H1 (cell line): ENCODE measurements at regions not wholly inside any gene's neighbourhood (a gene's known extent, or its start where the extent isn't known, plus 50 kb on each side); places are given as distances from the start of the nearest gene placed in this dataset.

Experiments
- CTCF ChIA-PET: fragments of 300-600 bp; sonication (Branson Sonifier 250); formaldehyde crosslinking; loops from one replicate; lab custom pipeline; 2021; ENCODE audit not compliant: partially characterized antibody; lab: Charles Lee
- POLR2A ChIA-PET: fragments of 300-600 bp; sonication (Branson Sonifier 250); formaldehyde crosslinking; loops from one replicate; lab custom pipeline; 2021; ENCODE audit warnings: inconsistent platforms; ENCODE audit not compliant: partially characterized antibody; lab: Charles Lee
- DNase-seq, 2 experiments: peaks; one replicate each; pipeline versions ENCODE4 v3.0.0 to v3.0.0-alpha.2; 2010 to 2022; ENCODE audit warnings: low spot score in 2 of 2, low read depth in 1 of 2, mixed read lengths in 1 of 2
- FAIRE-seq: peaks from 2 replicates; lab custom pipeline; 2011; peaks lifted over from hg19 to GRCh38; lab: Jason Lieb, UNC
- H2AFZ ChIP-seq: 2 replicates; pipeline ENCODE4 v1.8.1; 2012; ENCODE audit warnings: low read length, inconsistent platforms
- H2AK5ac ChIP-seq: 2 replicates; pipeline ENCODE4 v1.6.1; 2013; ENCODE audit warnings: low read depth, low read length
- H2BK120ac ChIP-seq: replicated peaks from 2 replicates; pipeline ENCODE3; 2013; ENCODE audit warnings: low read depth, low read length, inconsistent platforms
- H2BK12ac ChIP-seq: 2 replicates; pipeline ENCODE4 v1.6.1; 2013; ENCODE audit warnings: low read depth, low read length
- H2BK15ac ChIP-seq: 2 replicates; pipeline ENCODE4 v1.6.1; 2013; ENCODE audit warnings: low read length
- H2BK20ac ChIP-seq: 2 replicates; pipeline ENCODE4 v1.6.1; 2013; ENCODE audit warnings: low read length
- H2BK5ac ChIP-seq: 2 replicates; pipeline ENCODE4 v1.6.1; 2013; ENCODE audit warnings: low read depth, low read length
- H3K14ac ChIP-seq: 2 replicates; pipeline ENCODE4 v1.6.1; 2013; ENCODE audit warnings: inconsistent platforms; ENCODE audit not compliant: insufficient read length
- H3K18ac ChIP-seq: 2 replicates; pipeline ENCODE4 v1.6.1; 2013; ENCODE audit warnings: low read length; ENCODE audit errors: extremely low read depth
- H3K23ac ChIP-seq: 2 replicates; pipeline ENCODE4 v1.6.1; 2013; ENCODE audit warnings: inconsistent platforms; ENCODE audit not compliant: insufficient read length
- H3K23me2 ChIP-seq: 2 replicates; pipeline ENCODE4 v1.6.1; 2013; ENCODE audit warnings: low read depth, low read length
- H3K27ac ChIP-seq: 2 replicates; pipeline ENCODE4 v1.6.1; 2011; ENCODE audit warnings: low read depth, low read length, inconsistent platforms
- H3K27me3 ChIP-seq, 4 experiments: replicated peaks in 1 of 4; 1 replicate in 1 of 4; 2 replicates in 3 of 4; pipeline versions ENCODE4 v1.6.1 to v1.8.1; 2011 to 2013; ENCODE audit warnings: low read length in 3 of 4, mild to moderate bottlenecking in 3 of 4, inconsistent platforms in 2 of 4, mixed read lengths in 2 of 4, moderate library complexity in 1 of 4; ENCODE audit not compliant: control insufficient read depth in 3 of 4, insufficient read depth in 3 of 4; ENCODE audit errors: extremely low read depth in 1 of 4
- H3K36me3 ChIP-seq, 4 experiments: 2 replicates each; pipeline versions ENCODE4 v1.6.1 to v1.8.1; 2011 to 2013; ENCODE audit warnings: mild to moderate bottlenecking in 4 of 4, low read length in 3 of 4, moderate library complexity in 2 of 4, control low read depth in 1 of 4, inconsistent platforms in 1 of 4; ENCODE audit not compliant: insufficient read depth in 4 of 4, control insufficient read depth in 2 of 4
- H3K4ac ChIP-seq: replicated peaks from 2 replicates; pipeline ENCODE3; 2013; ENCODE audit warnings: low read length, low read depth, mixed read lengths, inconsistent platforms; ENCODE audit not compliant: insufficient read length
- H3K4me1 ChIP-seq, 4 experiments: replicated peaks in 1 of 4; 1 replicate in 1 of 4; 2 replicates in 3 of 4; pipeline versions ENCODE4 v1.6.1 to v1.8.1; 2011 to 2013; ENCODE audit warnings: low read length in 3 of 4, inconsistent platforms in 2 of 4, mixed read lengths in 1 of 4; ENCODE audit not compliant: insufficient read depth in 4 of 4, control insufficient read depth in 3 of 4
- H3K4me2 ChIP-seq, 2 experiments: 2 replicates each; pipeline versions ENCODE4 v1.6.1 to v1.8.1; 2011 to 2013; ENCODE audit warnings: low read depth in 2 of 2, low read length in 2 of 2, control low read depth in 1 of 2, inconsistent platforms in 1 of 2, mild to moderate bottlenecking in 1 of 2; ENCODE audit not compliant: insufficient read depth in 1 of 2
- H3K4me3 ChIP-seq, 4 experiments: fragments of 200-600, 300-600 bp in 1 of 4; sonication (generic), shearing (Covaris generic), sonication (Bioruptor Twin) in 1 of 4; 2 replicates each; pipeline versions ENCODE4 v1.5.1 to v1.8.1; 2011 to 2016; ENCODE audit warnings: low read length in 4 of 4, low read depth in 3 of 4, control low read depth in 2 of 4, inconsistent platforms in 2 of 4, mild to moderate bottlenecking in 2 of 4, mixed read lengths in 1 of 4, moderate library complexity in 1 of 4; ENCODE audit not compliant: insufficient read depth in 2 of 4; ENCODE audit errors: extremely low read depth in 1 of 4
- H3K56ac ChIP-seq: replicated peaks from 2 replicates; pipeline ENCODE3; 2013; ENCODE audit warnings: low read depth, mild to moderate bottlenecking, mixed read lengths, low read length, inconsistent platforms; ENCODE audit not compliant: insufficient read length
- H3K79me1 ChIP-seq: 2 replicates; pipeline ENCODE4 v1.6.1; 2013; ENCODE audit warnings: low read depth, low read length, control low read depth
- H3K79me2 ChIP-seq, 2 experiments: 2 replicates each; pipeline versions ENCODE4 v1.6.1 to v1.8.1; 2012 to 2013; ENCODE audit warnings: low read length in 2 of 2, mild to moderate bottlenecking in 2 of 2, inconsistent platforms in 1 of 2; ENCODE audit not compliant: insufficient read depth in 2 of 2, control insufficient read depth in 1 of 2
- H3K9ac ChIP-seq, 4 experiments: replicated peaks in 1 of 4; 1 replicate in 1 of 4; 2 replicates in 3 of 4; pipeline versions ENCODE4 v1.6.1 to v1.8.1; 2011 to 2013; ENCODE audit warnings: low read depth in 3 of 4, low read length in 3 of 4, control low read depth in 2 of 4, mild to moderate bottlenecking in 2 of 4, moderate library complexity in 2 of 4, inconsistent platforms in 1 of 4; ENCODE audit errors: extremely low read depth in 1 of 4
- H3K9me3 ChIP-seq, 2 experiments: 2 replicates each; pipeline versions ENCODE4 v1.6.1 to v1.8.1; 2012 to 2013; ENCODE audit warnings: mild to moderate bottlenecking in 2 of 2, moderate library complexity in 2 of 2, control low read depth in 1 of 2, inconsistent platforms in 1 of 2, low read depth in 1 of 2, low read length in 1 of 2, mixed read lengths in 1 of 2; ENCODE audit not compliant: insufficient read depth in 2 of 2
- H4K20me1 ChIP-seq, 2 experiments: replicated peaks in 1 of 2; 2 replicates each; pipeline versions ENCODE3 to v1.8.1; 2011 to 2013; ENCODE audit warnings: inconsistent platforms in 2 of 2, low read length in 2 of 2, mild to moderate bottlenecking in 1 of 2; ENCODE audit not compliant: insufficient read depth in 2 of 2, control insufficient read depth in 1 of 2
- H4K5ac ChIP-seq: 2 replicates; pipeline ENCODE4 v1.6.1; 2013; ENCODE audit warnings: low read length, low read depth, mixed read lengths, inconsistent platforms; ENCODE audit not compliant: insufficient read length
- H4K8ac ChIP-seq: 2 replicates; pipeline ENCODE4 v1.8.0; 2013; ENCODE audit warnings: mild to moderate bottlenecking, moderate library complexity, low read length, inconsistent platforms; ENCODE audit not compliant: insufficient read depth; ENCODE audit errors: extremely low read depth
- H4K91ac ChIP-seq: replicated peaks from 2 replicates; pipeline ENCODE3; 2013; ENCODE audit warnings: low read length, mixed read lengths, inconsistent platforms; ENCODE audit not compliant: insufficient read length
- BRCA1 ChIP-seq: IDR thresholded peaks from 2 replicates; pipeline ENCODE4 v1.6.1; 2012; ENCODE audit warnings: low read depth, low read length, improper control_type of control experiment
- CTBP2 ChIP-seq: IDR thresholded peaks from 2 replicates; pipeline ENCODE4 v1.7.0; 2011; ENCODE audit warnings: borderline replicate concordance, mild to moderate bottlenecking, moderate library complexity, mixed read lengths, low read length; ENCODE audit not compliant: insufficient read depth, insufficient read length
- EP300 ChIP-seq, 2 experiments: IDR thresholded peaks; 1 replicate in 1 of 2; 2 replicates in 1 of 2; pipeline ENCODE4 v1.6.1; 2011 to 2012; ENCODE audit warnings: low read depth in 2 of 2, low read length in 2 of 2, mild to moderate bottlenecking in 2 of 2, borderline replicate concordance in 1 of 2, inconsistent platforms in 1 of 2, moderate library complexity in 1 of 2
- EZH2 ChIP-seq: fragments of 200-600 bp; sonication (generic); IDR thresholded peaks from 2 replicates; pipeline ENCODE4 v1.7.1; 2012; ENCODE audit warnings: low read depth, mild to moderate bottlenecking, moderate library complexity, low read length, inconsistent platforms; ENCODE audit not compliant: severe bottlenecking
- RXRA ChIP-seq: IDR thresholded peaks from 2 replicates; pipeline ENCODE4 v1.6.1; 2011; ENCODE audit warnings: low read depth, mild to moderate bottlenecking, low read length, moderate library complexity; ENCODE audit not compliant: insufficient read depth
- SIN3A ChIP-seq, 2 experiments: IDR thresholded peaks in 1 of 2; conservative IDR thresholded peaks in 1 of 2; 2 replicates each; pipeline ENCODE4 v1.6.1; 2011 to 2012; ENCODE audit warnings: low read length in 2 of 2, improper control_type of control experiment in 1 of 2, low read depth in 1 of 2, mild to moderate bottlenecking in 1 of 2
- SIX5 ChIP-seq: IDR thresholded peaks from 2 replicates; pipeline ENCODE4 v1.6.1; 2011; ENCODE audit warnings: mild to moderate bottlenecking, low read depth, low read length
- TAF1 ChIP-seq: IDR thresholded peaks from 2 replicates; pipeline ENCODE4 v1.6.1; 2011; ENCODE audit warnings: mild to moderate bottlenecking, low read depth, low read length
- TBP ChIP-seq: IDR thresholded peaks from 2 replicates; pipeline ENCODE4 v1.6.1; 2011; ENCODE audit warnings: low read depth, low read length, improper control_type of control experiment
- WGBS, 2 experiments: shearing (Covaris generic) in 1 of 2; methylation state at CpG; one replicate each; pipeline versions ENCODE4 v1.1.6 to v1.1.7; 2013 to 2015; ENCODE audit warnings: low lambda C conversion rate in 2 of 2, mixed read lengths in 2 of 2, inconsistent platforms in 1 of 2, low coverage in 1 of 2, missing lambda C conversion rate in 1 of 2; ENCODE audit not compliant: insufficient replicate concordance in 2 of 2, insufficient coverage in 1 of 2, insufficient read length in 1 of 2; ENCODE audit errors: extremely low coverage in 1 of 2, missing lambda C conversion rate in 1 of 2; 5-methylcytosine and 5-hydroxymethylcytosine counted together

- Histone ChIP-seq H3K79me2 (no peaks in the 10 kb centered on the region), H3K23ac (no peak overlapping the region), H3K4ac (no peak overlapping the region), H2BK15ac (no peak overlapping the region), H2AK5ac (no peak overlapping the region), H2BK5ac (no peak overlapping the region), H4K8ac (0 out of 2 replicates have a peak overlapping the region, but pooled peaks have one; percentile 7), H3K9ac (no peak overlapping the region), H4K5ac (no peak overlapping the region), H3K27me3 (no peaks in the 10 kb centered on the region), H3K56ac (no peak overlapping the region), H3K23me2 (no peaks in the 10 kb centered on the region; the same call in 1 of the 2 replicates), H3K14ac (no peak overlapping the region), H4K91ac (no peak overlapping the region), H3K79me1 (no peaks in the 10 kb centered on the region), H4K20me1 (no peaks in the 10 kb centered on the region), H3K4me2 (no peak overlapping the region), H2BK20ac (no peak overlapping the region), H3K27ac (no peak overlapping the region), H2AFZ (no peak overlapping the region), H2BK120ac (no peak overlapping the region), H3K4me1 (no peaks in the 10 kb centered on the region; a peak in 1 of 7 replicates), H3K36me3 (no peaks in the 10 kb centered on the region), H3K9me3 (no peaks in the 10 kb centered on the region), H2BK12ac (no peak overlapping the region), H3K18ac (no peak overlapping the region), H3K4me3 (no peak overlapping the region)
- TF ChIP-seq TBP: no peak
- TF ChIP-seq TAF1: no peak
- no peak for TF ChIP-seq RXRA
- TF ChIP-seq CTBP2: no peak
- TF ChIP-seq SIX5: no peak
- TF ChIP-seq SIN3A (conservative IDR thresholded peaks at IDR 0.05 in 1 of 2, IDR thresholded peaks at IDR 0.05 in 1 of 2; ENCODE audit: low read depth in 1 of 2, low read length in 2 of 2): no peak
- TF ChIP-seq EP300 (IDR thresholded peaks at IDR 0.05; ENCODE audit: borderline replicate concordance in 1 of 2, low read depth in 2 of 2, low read length in 2 of 2): no peak
- no peak for TF ChIP-seq BRCA1
- no peak for TF ChIP-seq EZH2
- no peak for FAIRE-seq
- DNase-seq: no peak
- POLR2A ChIA-PET: no interaction called here
- 85% methylated on average over 5 of the region's 5 CpGs; no CpG with 5 or more reads in 1 of the 2 experiments for WGBS, 2 experiments
- CTCF ChIA-PET: interaction anchor here (0.6 kb wide), 1 partner anchor 554 kb away, joined by 3 read pairs; no protein-coding TSS in a partner anchor
Observed at GRCh38 chr13:82566864-82567263, 1315.4 kb downstream of the SLITRK1 start.
